CD14-positive monocyte (primary cell): ENCODE measurements at regions not wholly inside any gene's neighbourhood (a gene's known extent, or its start where the extent isn't known, plus 50 kb on each side); places are given as distances from the start of the nearest gene placed in this dataset.
A peak's percentile ranks its signal among the peaks of the same experiment; 100 is the strongest.

Source experiments
- DNase-seq, 3 donors: peaks; one replicate each; pipeline ENCODE4 v3.0.0-alpha.2; 2011 to 2022
- H2AFZ ChIP-seq: 2 replicates; pipeline ENCODE4 v1.6.0; 2012; ENCODE audit warnings: mild to moderate bottlenecking, low read depth, low read length, inconsistent platforms; ENCODE audit not compliant: insufficient read depth, poor library complexity, severe bottlenecking
- H3K27ac ChIP-seq, 2 donors: 1 replicate in 1 of 2; 2 replicates in 1 of 2; pipeline ENCODE4 v1.5.1; 2012 to 2013; ENCODE audit warnings: low read length in 2 of 2, control low read depth in 1 of 2, inconsistent platforms in 1 of 2, low read depth in 1 of 2, mild to moderate bottlenecking in 1 of 2
- H3K27me3 ChIP-seq, 2 donors: one replicate each; pipeline versions ENCODE4 v1.6.0 to v1.6.1; 2011 to 2013; ENCODE audit warnings: low read length in 2 of 2; ENCODE audit not compliant: control insufficient read depth in 2 of 2, insufficient read depth in 2 of 2
- H3K36me3 ChIP-seq, 2 donors: replicated peaks in 1 of 2; 1 replicate in 1 of 2; 2 replicates in 1 of 2; pipeline versions ENCODE4 v1.5.1 to v1.6.1; 2012 to 2013; ENCODE audit warnings: low read length in 2 of 2, control low read depth in 1 of 2, inconsistent platforms in 1 of 2, mild to moderate bottlenecking in 1 of 2; ENCODE audit not compliant: insufficient read depth in 2 of 2, control insufficient read depth in 1 of 2
- H3K4me1 ChIP-seq, 2 donors: 1 replicate in 1 of 2; 2 replicates in 1 of 2; pipeline versions ENCODE4 v1.5.1 to v1.6.1; 2012 to 2013; ENCODE audit warnings: low read length in 2 of 2, control low read depth in 1 of 2, inconsistent platforms in 1 of 2, mild to moderate bottlenecking in 1 of 2, moderate library complexity in 1 of 2; ENCODE audit not compliant: insufficient read depth in 2 of 2, control insufficient read depth in 1 of 2
- H3K4me2 ChIP-seq: replicated peaks from 2 replicates; pipeline ENCODE3; 2012; ENCODE audit warnings: low read length, moderate library complexity, mild to moderate bottlenecking; ENCODE audit not compliant: poor library complexity, severe bottlenecking; ENCODE audit errors: extremely low read depth
- H3K4me3 ChIP-seq, 3 experiments: fragments of 200-600 bp in 1 of 3; sonication (generic) in 1 of 3; replicated peaks in 1 of 3; 1 replicate in 2 of 3; 2 replicates in 1 of 3; pipeline ENCODE4 v1.5.1; 2011 to 2013; ENCODE audit warnings: low read length in 3 of 3, mild to moderate bottlenecking in 3 of 3, control low read depth in 2 of 3, low read depth in 2 of 3, inconsistent platforms in 1 of 3, moderate library complexity in 1 of 3
- H3K79me2 ChIP-seq: 2 replicates; pipeline ENCODE4 v1.6.0; 2012; ENCODE audit warnings: mild to moderate bottlenecking, control low read depth, inconsistent platforms, low read length, moderate library complexity; ENCODE audit not compliant: insufficient read depth
- H3K9ac ChIP-seq: 2 replicates; pipeline ENCODE4 v1.6.0; 2017; ENCODE audit warnings: low read length, mild to moderate bottlenecking; ENCODE audit not compliant: insufficient read depth, poor library complexity, severe bottlenecking
- H3K9me3 ChIP-seq, 2 donors: replicated peaks in 1 of 2; 1 replicate in 1 of 2; 2 replicates in 1 of 2; pipeline versions ENCODE4 v1.5.1 to v1.6.1; 2012 to 2013; ENCODE audit warnings: low read length in 2 of 2, control low read depth in 1 of 2; ENCODE audit not compliant: control insufficient read depth in 1 of 2, insufficient read depth in 1 of 2
- H4K20me1 ChIP-seq: 2 replicates; pipeline ENCODE4 v1.6.0; 2012; ENCODE audit warnings: mild to moderate bottlenecking, low read length, control low read depth, moderate library complexity; ENCODE audit not compliant: insufficient read depth
- H3K27ac Mint-ChIP-seq, 7 donors: one replicate each; pipeline ENCODE4 v1.8.0; 2020; ENCODE audit warnings: mild to moderate bottlenecking in 7 of 7, mixed read lengths in 7 of 7, moderate library complexity in 6 of 7, inconsistent platforms in 2 of 7
- H3K27me3 Mint-ChIP-seq, 3 donors: one replicate each; pipeline ENCODE4 v1.8.0; 2021 to 2022; ENCODE audit warnings: low read depth in 3 of 3, mild to moderate bottlenecking in 3 of 3, mixed read lengths in 3 of 3, moderate library complexity in 3 of 3, inconsistent platforms in 1 of 3
- H3K36me3 Mint-ChIP-seq, 2 donors: one replicate each; pipeline ENCODE4 v1.8.0; 2020; ENCODE audit warnings: mixed read lengths in 2 of 2, inconsistent platforms in 1 of 2, mild to moderate bottlenecking in 1 of 2
- H3K4me1 Mint-ChIP-seq: one replicate; pipeline ENCODE4 v1.8.0; 2020; ENCODE audit warnings: mild to moderate bottlenecking, mixed read lengths
- H3K4me3 Mint-ChIP-seq, 2 donors: one replicate each; pipeline ENCODE4 v1.8.0; 2020; ENCODE audit warnings: mild to moderate bottlenecking in 2 of 2, mixed read lengths in 2 of 2, moderate library complexity in 1 of 2
- H3K9me3 Mint-ChIP-seq, 7 donors: one replicate each; pipeline ENCODE4 v1.8.0; 2020 to 2022; ENCODE audit warnings: mixed read lengths in 7 of 7, mild to moderate bottlenecking in 6 of 7, moderate library complexity in 6 of 7, inconsistent platforms in 2 of 7
- WGBS: methylation state at CpG from one replicate; pipeline ENCODE4 v1.1.5; 2013; ENCODE audit warnings: missing lambda C conversion rate; ENCODE audit not compliant: insufficient coverage; 5-methylcytosine and 5-hydroxymethylcytosine counted together
- intact Hi-C, 2 donors: fragments of 100-400 bp; cut with micrococcal nuclease; formaldehyde crosslinking; loops; one replicate each; pipeline versions ENCODE4 v1.15.0 to v1.15.1; 2023
- TF ChIP-seq, protein P1 (sequence below): fragments of 200-600 bp; IDR thresholded peaks from one replicate; pipeline ENCODE4 v1.8.0; 2022; ENCODE audit warnings: antibody characterized with exemption, mild to moderate bottlenecking

DNA sequence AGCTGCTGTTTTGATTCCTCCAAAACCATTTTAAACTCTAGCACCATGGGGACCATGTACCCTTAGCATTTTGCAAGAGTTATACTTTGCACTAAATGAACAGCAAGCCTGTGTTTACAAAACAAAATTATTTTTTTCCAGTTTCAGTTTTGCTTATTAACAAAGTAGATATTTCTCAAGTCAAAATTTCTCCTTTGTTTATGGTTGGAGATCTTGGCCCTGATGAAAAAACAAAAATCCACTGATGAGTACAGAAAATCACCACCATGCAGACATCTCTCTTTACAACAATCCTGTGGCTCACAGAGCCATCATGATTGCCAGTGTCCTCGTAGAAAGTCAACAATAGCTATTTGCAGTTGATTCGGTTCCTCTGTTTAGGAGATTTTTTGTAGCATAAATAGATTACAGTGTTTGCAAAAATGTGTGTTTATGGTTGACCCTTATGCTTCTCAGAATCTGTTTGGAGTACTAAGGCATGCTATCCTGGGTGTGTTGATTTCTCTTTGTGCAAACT is 201.1 kb upstream of the NUDT4 start:
- no peaks in the 10 kb centered on the region for H3K36me3 ChIP-seq
- H3K27ac Mint-ChIP-seq = no peak overlapping the region
- intact Hi-C loops = no loop called here
- no peaks in the 10 kb centered on the region for H3K27me3 Mint-ChIP-seq
- H3K4me2 ChIP-seq = no peak overlapping the region
- H3K27me3 ChIP-seq = no peaks in the 10 kb centered on the region
- peaks cover 0 to 2% (median 0%) of the 10 kb centered on the region in 7 donors for H3K9me3 Mint-ChIP-seq
- H3K4me1 Mint-ChIP-seq = peaks cover 27% of the 10 kb centered on the region
- no peak overlapping the region for H3K9ac ChIP-seq
- DNase-seq = no peak
- H3K4me1 ChIP-seq = peaks cover 29% of the 10 kb centered on the region in 2 donors
- no peaks in the 10 kb centered on the region for H3K9me3 ChIP-seq
- H3K27ac ChIP-seq = peak overlapping the region in 1 of 2 donors; percentile 37
- H2AFZ ChIP-seq = no peak overlapping the region
- H3K36me3 Mint-ChIP-seq = no peaks in the 10 kb centered on the region
- TF ChIP-seq, protein P1, sequence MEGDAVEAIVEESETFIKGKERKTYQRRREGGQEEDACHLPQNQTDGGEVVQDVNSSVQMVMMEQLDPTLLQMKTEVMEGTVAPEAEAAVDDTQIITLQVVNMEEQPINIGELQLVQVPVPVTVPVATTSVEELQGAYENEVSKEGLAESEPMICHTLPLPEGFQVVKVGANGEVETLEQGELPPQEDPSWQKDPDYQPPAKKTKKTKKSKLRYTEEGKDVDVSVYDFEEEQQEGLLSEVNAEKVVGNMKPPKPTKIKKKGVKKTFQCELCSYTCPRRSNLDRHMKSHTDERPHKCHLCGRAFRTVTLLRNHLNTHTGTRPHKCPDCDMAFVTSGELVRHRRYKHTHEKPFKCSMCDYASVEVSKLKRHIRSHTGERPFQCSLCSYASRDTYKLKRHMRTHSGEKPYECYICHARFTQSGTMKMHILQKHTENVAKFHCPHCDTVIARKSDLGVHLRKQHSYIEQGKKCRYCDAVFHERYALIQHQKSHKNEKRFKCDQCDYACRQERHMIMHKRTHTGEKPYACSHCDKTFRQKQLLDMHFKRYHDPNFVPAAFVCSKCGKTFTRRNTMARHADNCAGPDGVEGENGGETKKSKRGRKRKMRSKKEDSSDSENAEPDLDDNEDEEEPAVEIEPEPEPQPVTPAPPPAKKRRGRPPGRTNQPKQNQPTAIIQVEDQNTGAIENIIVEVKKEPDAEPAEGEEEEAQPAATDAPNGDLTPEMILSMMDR = no peak
- whole genome bisulfite sequencing = no CpG with 5 or more reads among the region's 2 CpGs
- no peaks in the 10 kb centered on the region for H3K79me2 ChIP-seq
- no peak overlapping the region for H3K4me3 Mint-ChIP-seq
- no peak overlapping the region for H3K4me3 ChIP-seq
- H4K20me1 ChIP-seq = no peaks in the 10 kb centered on the region

DNA sequence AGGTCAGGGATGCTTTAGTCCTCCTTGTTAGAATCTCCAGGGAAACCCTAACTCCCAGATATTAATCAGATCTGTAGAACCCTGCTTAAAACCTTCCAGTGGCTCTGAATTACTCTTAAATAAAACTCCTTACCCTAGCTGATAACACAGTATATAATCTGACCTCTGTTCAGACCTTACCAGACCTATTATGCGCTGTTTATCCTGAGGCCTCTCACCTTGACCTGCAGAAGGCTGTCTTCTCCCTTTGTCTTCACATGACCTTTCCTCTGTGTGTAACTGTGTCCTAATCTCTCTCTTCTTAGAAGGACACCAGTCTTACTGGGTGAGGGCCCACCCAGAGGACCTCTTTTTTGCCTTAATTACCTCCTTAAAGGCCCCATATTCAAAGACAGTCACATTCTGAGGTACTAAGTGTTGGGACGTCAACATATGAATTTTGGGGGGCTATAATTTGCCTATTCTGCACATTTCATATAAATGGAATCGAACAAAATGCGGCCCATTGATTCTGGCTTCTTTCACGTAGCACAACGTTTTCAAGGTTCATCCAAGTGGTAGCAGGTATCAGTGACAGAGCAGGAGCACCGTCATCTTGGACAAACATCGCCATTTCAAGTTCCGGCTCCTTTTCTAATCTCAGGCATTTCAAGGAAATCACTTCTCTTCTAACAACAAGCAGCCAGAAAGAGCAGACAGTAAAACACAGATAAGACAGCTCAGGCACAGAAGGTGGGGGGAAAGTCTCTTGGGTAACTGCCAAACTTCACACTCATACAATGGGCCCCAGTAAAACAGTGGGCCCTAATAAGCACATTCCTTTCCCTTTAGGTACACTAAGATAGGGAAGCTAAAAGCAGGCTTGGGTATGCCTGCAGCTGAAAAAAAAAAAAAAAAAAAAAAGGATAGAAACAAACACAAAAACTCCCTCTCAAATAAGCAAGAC is 200.2 kb upstream of the NUDT4 start:
- Mint-ChIP-seq H3K4me1 (peaks cover 31% of the 10 kb centered on the region), H3K27ac (peak overlapping the region in 2 of 7 donors; percentile 2 to 38), H3K4me3 (no peak overlapping the region), H3K27me3 (no peaks in the 10 kb centered on the region), H3K36me3 (no peaks in the 10 kb centered on the region), H3K9me3 (no peaks in the 10 kb centered on the region)
- H3K27ac ChIP-seq = no peak overlapping the region
- no peaks in the 10 kb centered on the region for H3K36me3 ChIP-seq
- DNase-seq = no peak
- WGBS = 98% methylated on average over 4 of the region's 9 CpGs
- no peak overlapping the region for H3K4me3 ChIP-seq
- no peaks in the 10 kb centered on the region for H3K9me3 ChIP-seq
- H3K9ac ChIP-seq = no peak overlapping the region
- no peak overlapping the region for H2AFZ ChIP-seq
- no peaks in the 10 kb centered on the region for H3K27me3 ChIP-seq
- no peaks in the 10 kb centered on the region for H4K20me1 ChIP-seq
- no peak overlapping the region for H3K4me2 ChIP-seq
- intact Hi-C loops = no loop called here
- no peaks in the 10 kb centered on the region for H3K79me2 ChIP-seq
- TF ChIP-seq, protein P1 = no peak
- H3K4me1 ChIP-seq = peaks cover 29 to 32% of the 10 kb centered on the region in 2 donors
